Vagina (tissue), 2 donors: ENCODE measurements at regions not wholly inside any gene's neighbourhood (a gene's known extent, or its start where the extent isn't known, plus 50 kb on each side); places are given as distances from the start of the nearest gene placed in this dataset.

Source experiments
- CTCF ChIP-seq, 3 experiments: fragments of 450-650 bp in 2 of 3; fragments of 200-600 bp in 1 of 3; sonication (generic) in 1 of 3; IDR thresholded peaks; one replicate each; pipeline ENCODE4 v1.5.1; 2017 to 2019; ENCODE audit warnings: antibody characterized with exemption in 3 of 3, mild to moderate bottlenecking in 2 of 3, moderate library complexity in 2 of 3
- POLR2A ChIP-seq, 2 donors: fragments of 450-650 bp; IDR thresholded peaks; one replicate each; pipeline ENCODE4 v1.6.1; 2017; ENCODE audit warnings: antibody characterized with exemption in 2 of 2, mild to moderate bottlenecking in 2 of 2, moderate library complexity in 2 of 2

GRCh38 chr6:56403745-56404144, 156.4 kb upstream of the COL21A1 start:
- TF ChIP-seq CTCF (IDR thresholded peaks at IDR 0.05) (no peak), POLR2A (IDR thresholded peaks at IDR 0.05) (no peak)
